GM23338 (cell line): ENCODE measurements at regions not wholly inside any gene's neighbourhood (a gene's known extent, or its start where the extent isn't known, plus 50 kb on each side); places are given as distances from the start of the nearest gene placed in this dataset.

Experiments
- ATAC-seq: fragments of 200-7000 bp; cut with Tn5 transposase; 3 replicates; pipeline ENCODE4 v1.9.1; 2020
- DNase-seq: peaks from one replicate; pipeline ENCODE4 v3.0.0-alpha.2; 2015; ENCODE audit warnings: low spot score
- H2AFZ ChIP-seq: fragments of 200-600 bp; sonication (generic); 2 replicates; pipeline ENCODE4 v1.8.0; 2016; ENCODE audit warnings: antibody characterized with exemption, mild to moderate bottlenecking, moderate library complexity
- H3F3A ChIP-seq: fragments of 200-600 bp; sonication (generic); replicated peaks from 2 replicates; pipeline ENCODE4 v1.8.0; 2017; ENCODE audit warnings: antibody characterized with exemption, mixed run types, low read depth
- H3K27ac ChIP-seq: fragments of 200-600 bp; sonication (generic); 2 replicates; pipeline ENCODE4 v1.6.1; 2016; ENCODE audit warnings: low read depth
- H3K27me3 ChIP-seq: fragments of 200-600 bp; sonication (generic); 2 replicates; pipeline ENCODE4 v1.8.0; 2016; ENCODE audit warnings: mild to moderate bottlenecking, mixed run types, moderate library complexity; ENCODE audit not compliant: insufficient read depth
- H3K36me3 ChIP-seq: fragments of 200-600 bp; sonication (generic); 2 replicates; pipeline ENCODE4 v1.8.0; 2016; ENCODE audit warnings: mild to moderate bottlenecking; ENCODE audit not compliant: insufficient read depth
- H3K4me1 ChIP-seq: fragments of 200-600 bp; sonication (generic); 2 replicates; pipeline ENCODE4 v1.8.0; 2016; ENCODE audit warnings: mild to moderate bottlenecking, moderate library complexity; ENCODE audit not compliant: insufficient read depth
- H3K4me2 ChIP-seq: fragments of 200-600 bp; sonication (generic); 2 replicates; pipeline ENCODE4 v1.7.1; 2017; ENCODE audit warnings: mixed run types
- H3K4me3 ChIP-seq: fragments of 200-600 bp; sonication (generic); 2 replicates; pipeline ENCODE4 v1.6.1; 2016; ENCODE audit warnings: mixed run types
- H3K79me2 ChIP-seq: fragments of 200-600 bp; sonication (generic); replicated peaks from 2 replicates; pipeline ENCODE4 v1.8.0; 2017; ENCODE audit warnings: mild to moderate bottlenecking; ENCODE audit not compliant: insufficient read depth
- H3K9me2 ChIP-seq: fragments of 200-600 bp; sonication (generic); 2 replicates; pipeline ENCODE4 v1.8.0; 2017; ENCODE audit not compliant: insufficient read depth
- H4K20me1 ChIP-seq: fragments of 200-600 bp; sonication (generic); replicated peaks from 2 replicates; pipeline ENCODE4 v1.8.0; 2017; ENCODE audit warnings: mild to moderate bottlenecking; ENCODE audit not compliant: insufficient read depth
- H3K27ac Mint-ChIP-seq: 2 replicates; pipeline ENCODE4 v1.8.0; 2020; ENCODE audit warnings: inconsistent platforms, mild to moderate bottlenecking, moderate library complexity, mixed read lengths
- H3K27me3 Mint-ChIP-seq: 3 replicates; pipeline ENCODE4 v1.8.0; 2022; ENCODE audit warnings: low read depth, mild to moderate bottlenecking, moderate library complexity, mixed read lengths, inconsistent platforms; ENCODE audit not compliant: insufficient read depth, poor library complexity
- H3K36me3 Mint-ChIP-seq: 3 replicates; pipeline ENCODE4 v1.8.0; 2021; ENCODE audit warnings: low read depth, mild to moderate bottlenecking, inconsistent platforms, moderate library complexity, mixed read lengths
- H3K4me1 Mint-ChIP-seq: 3 replicates; pipeline ENCODE4 v1.8.0; 2020; ENCODE audit warnings: mild to moderate bottlenecking, inconsistent platforms, mixed read lengths
- H3K4me3 Mint-ChIP-seq: 3 replicates; pipeline ENCODE4 v1.8.0; 2021; ENCODE audit warnings: moderate library complexity, mild to moderate bottlenecking, inconsistent platforms, mixed read lengths
- H3K9me3 Mint-ChIP-seq: 3 replicates; pipeline ENCODE4 v1.8.0; 2020; ENCODE audit warnings: moderate library complexity, mild to moderate bottlenecking, inconsistent platforms, mixed read lengths
- CREB1 ChIP-seq: fragments of 250-450 bp; sonication (Bioruptor Pico); IDR thresholded peaks from 2 replicates; pipeline ENCODE4 v1.5.0; 2020; ENCODE audit warnings: low read depth, mild to moderate bottlenecking, moderate library complexity
- CTCF ChIP-seq, 2 experiments: fragments of 200-600 bp in 1 of 2; sonication (generic) in 1 of 2; conservative IDR thresholded peaks; 2 replicates each; pipeline versions ENCODE4 v1.5.1 to v1.6.1; 2016 to 2017; ENCODE audit warnings: antibody characterized with exemption in 2 of 2, low read depth in 2 of 2, mild to moderate bottlenecking in 2 of 2, moderate library complexity in 1 of 2
- ETS1 ChIP-seq: IDR thresholded peaks from 2 replicates; pipeline ENCODE4 v1.6.1; 2016; ENCODE audit warnings: antibody characterized with exemption
- EZH2 ChIP-seq: fragments of 200-600 bp; sonication (generic); IDR thresholded peaks from one replicate; pipeline ENCODE4 v1.8.0; 2017; ENCODE audit warnings: antibody characterized with exemption, mild to moderate bottlenecking, low read depth; ENCODE audit not compliant: unreplicated experiment
- EZH2phosphoT487 ChIP-seq: fragments of 200-600 bp; sonication (generic); IDR thresholded peaks from one replicate; pipeline ENCODE4 v1.8.1; 2018; ENCODE audit warnings: antibody characterized with exemption; ENCODE audit not compliant: unreplicated experiment
- JUNB ChIP-seq: IDR thresholded peaks from one replicate; pipeline ENCODE4 v1.6.1; 2016; ENCODE audit warnings: antibody characterized with exemption; ENCODE audit not compliant: unreplicated experiment
- NANOG ChIP-seq: IDR thresholded peaks from 2 replicates; pipeline ENCODE4 v1.6.1; 2016; ENCODE audit warnings: antibody characterized with exemption, borderline replicate concordance
- POLR2AphosphoS5 ChIP-seq: IDR thresholded peaks from 2 replicates; pipeline ENCODE4 v1.6.1; 2016; ENCODE audit warnings: antibody characterized with exemption, low read depth
- REST ChIP-seq: IDR thresholded peaks from one replicate; pipeline ENCODE4 v1.6.1; 2018; ENCODE audit warnings: antibody characterized with exemption; ENCODE audit not compliant: unreplicated experiment
- STAT1 ChIP-seq: IDR thresholded peaks from one replicate; pipeline ENCODE4 v1.6.1; 2016; ENCODE audit warnings: antibody characterized with exemption; ENCODE audit not compliant: unreplicated experiment
- ZNF114 ChIP-seq: fragments of 250-450 bp; sonication (Bioruptor Pico); IDR thresholded peaks from 2 replicates; pipeline ENCODE4 v1.5.0; 2020; ENCODE audit warnings: mild to moderate bottlenecking, moderate library complexity
- ZNF331 ChIP-seq: fragments of 250-450 bp; sonication (Bioruptor Pico); IDR thresholded peaks from 2 replicates; pipeline ENCODE4 v1.5.0; 2020; ENCODE audit warnings: low read depth, mild to moderate bottlenecking, moderate library complexity
- ZNF462 ChIP-seq: fragments of 250-450 bp; sonication (Bioruptor Pico); IDR thresholded peaks from 2 replicates; pipeline ENCODE4 v1.5.0; 2020; ENCODE audit warnings: mild to moderate bottlenecking, moderate library complexity

- Histone ChIP-seq H4K20me1 (no peaks in the 10 kb centered on the region), H2AFZ (no peak overlapping the region), H3K36me3 (no peaks in the 10 kb centered on the region), H3K9me2 (peaks cover 7% of the 10 kb centered on the region; the same call in 1 of the 2 replicates), H3F3A (no peaks in the 10 kb centered on the region), H3K79me2 (no peaks in the 10 kb centered on the region), H3K4me3 (no peak overlapping the region), H3K4me2 (no peak overlapping the region), H3K4me1 (no peaks in the 10 kb centered on the region), H3K27me3 (no peaks in the 10 kb centered on the region), H3K27ac (no peak overlapping the region)
- H3K27ac Mint-ChIP-seq = no peak overlapping the region
- H3K4me3 Mint-ChIP-seq = no peak overlapping the region
- no peaks in the 10 kb centered on the region for H3K27me3 Mint-ChIP-seq
- no peak for DNase-seq
- H3K36me3 Mint-ChIP-seq = no peaks in the 10 kb centered on the region
- TF ChIP-seq ZNF114 (CRISPR knock-in tag) = no peak
- TF ChIP-seq CREB1 (CRISPR knock-in tag) = no peak
- TF ChIP-seq EZH2phosphoT487 = no peak
- no peak for TF ChIP-seq NANOG
- no peak for TF ChIP-seq ETS1
- no peak for TF ChIP-seq STAT1
- TF ChIP-seq ZNF462 = no peak
- no peak for TF ChIP-seq REST
- no peak for TF ChIP-seq CTCF (conservative IDR thresholded peaks at IDR 0.05; ENCODE audit: low read depth in 2 of 2)
- no peak for TF ChIP-seq POLR2AphosphoS5
- no peak for TF ChIP-seq EZH2
- no peak for TF ChIP-seq ZNF331 (CRISPR knock-in tag)
- no peak for TF ChIP-seq JUNB
- H3K9me3 Mint-ChIP-seq = no peaks in the 10 kb centered on the region
- H3K4me1 Mint-ChIP-seq = no peaks in the 10 kb centered on the region
- ATAC-seq = no peak
These were observed 225.5 kb downstream of the BMP7 start for GRCh38 chr20:57040924-57041323.
